Panc1 (cell line): ENCODE measurements at regions not wholly inside any gene's neighbourhood (a gene's known extent, or its start where the extent isn't known, plus 50 kb on each side); places are given as distances from the start of the nearest gene placed in this dataset.

Experiments
- ATAC-seq: fragments of 200-7000 bp; cut with Tn5 transposase; 2 replicates; pipeline ENCODE4 v1.9.1; 2020; ENCODE audit warnings: mild to moderate bottlenecking, moderate library complexity
- BruUV-seq: library from RNA; stranded (reverse); fragments of 400-500 nt; replicated peaks from 2 replicates; lab custom pipeline; 2021; lab: Mats Ljungman, UMichigan
- CTCF ChIA-PET: fragments of 300-600 bp; sonication (Branson Sonifier 250); formaldehyde crosslinking; loops from one replicate; lab custom pipeline; 2022; ENCODE audit warnings: antibody characterized with exemption; lab: Charles Lee
- POLR2A ChIA-PET: fragments of 300-600 bp; sonication (Branson Sonifier 250); formaldehyde crosslinking; loops from one replicate; lab custom pipeline; 2022; ENCODE audit warnings: antibody characterized with exemption; lab: Charles Lee
- DNase-seq: peaks from one replicate; pipeline ENCODE4 v3.0.0-alpha.2; 2010; ENCODE audit warnings: low read depth, low spot score
- H3K27ac ChIP-seq: 2 replicates; pipeline ENCODE4 v1.5.1; 2011; ENCODE audit warnings: mild to moderate bottlenecking, low read length, inconsistent platforms
- H3K27me3 ChIP-seq: fragments of 200-500 bp; sonication (Bioruptor generic); 2 replicates; pipeline ENCODE4 v1.6.0; 2014; ENCODE audit warnings: low read length, inconsistent platforms; ENCODE audit not compliant: control insufficient read depth, insufficient read depth
- H3K36me3 ChIP-seq: fragments of 200-500 bp; sonication (Bioruptor generic); 2 replicates; pipeline ENCODE4 v1.5.1; 2014; ENCODE audit warnings: inconsistent platforms, mild to moderate bottlenecking, low read length, moderate library complexity; ENCODE audit not compliant: control insufficient read depth, insufficient read depth
- H3K4me1 ChIP-seq: 2 replicates; pipeline ENCODE4 v1.5.1; 2011; ENCODE audit warnings: inconsistent platforms, mild to moderate bottlenecking, low read length, moderate library complexity; ENCODE audit not compliant: control insufficient read depth, insufficient read depth
- H3K4me3 ChIP-seq, 2 experiments: 2 replicates each; pipeline ENCODE4 v1.5.1; 2011 to 2012; ENCODE audit warnings: low read depth in 2 of 2, low read length in 2 of 2, mild to moderate bottlenecking in 2 of 2, inconsistent platforms in 1 of 2, moderate library complexity in 1 of 2
- H3K9me3 ChIP-seq: fragments of 200-500 bp; sonication (Bioruptor generic); 2 replicates; pipeline ENCODE4 v1.5.1; 2014; ENCODE audit warnings: low read depth, mild to moderate bottlenecking, inconsistent platforms, low read length, moderate library complexity; ENCODE audit not compliant: control insufficient read depth, insufficient read depth
- CTCF ChIP-seq: fragments of 450-650 bp; IDR thresholded peaks from 2 replicates; pipeline ENCODE4 v1.5.1; 2017; ENCODE audit warnings: mild to moderate bottlenecking
- POLR2AphosphoS5 ChIP-seq: IDR thresholded peaks from 2 replicates; pipeline ENCODE4 v1.6.1; 2012; ENCODE audit warnings: mild to moderate bottlenecking, low read depth, low read length, moderate library complexity
- REST ChIP-seq, 2 experiments: IDR thresholded peaks; 2 replicates each; pipeline ENCODE4 v1.6.1; 2011 to 2012; ENCODE audit warnings: low read depth in 2 of 2, control low read depth in 1 of 2, low read length in 1 of 2, mild to moderate bottlenecking in 1 of 2, moderate library complexity in 1 of 2; ENCODE audit not compliant: insufficient read depth in 1 of 2
- SIN3A ChIP-seq: IDR thresholded peaks from 2 replicates; pipeline ENCODE4 v1.6.1; 2012; ENCODE audit warnings: low read depth, mild to moderate bottlenecking, low read length, moderate library complexity, borderline replicate concordance; ENCODE audit not compliant: insufficient read depth
- TCF7L2 ChIP-seq: IDR thresholded peaks from 2 replicates; pipeline ENCODE4 v1.6.1; 2011; ENCODE audit warnings: mild to moderate bottlenecking, low read depth, low read length, inconsistent platforms
- in situ Hi-C: cut with HindIII; loops from 2 replicates; pipeline ENCODE4 v1.10.0; 2016; ENCODE audit warnings: low sequenced_read_pairs, low pct_unique_long_range_greater_than_20kb
- intact Hi-C: fragments of 100-400 bp; cut with micrococcal nuclease; formaldehyde crosslinking; loops from one replicate; pipeline ENCODE4 v1.10.0; 2022; ENCODE audit not compliant: unreplicated experiment

GRCh38 chr10:3548076-3548475 is 236.9 kb downstream of the KLF6 start:
- in situ Hi-C loops (no loop called here), intact Hi-C loops (no loop called here)
- no TSS peak for BruUV-seq
- DNase-seq (no peak), ATAC-seq (no peak)
- H3K4me3 ChIP-seq, result no peak overlapping the region
- no peaks in the 10 kb centered on the region for H3K9me3 ChIP-seq
- no peaks in the 10 kb centered on the region for H3K36me3 ChIP-seq
- TF ChIP-seq POLR2AphosphoS5 (no peak), CTCF (no peak), TCF7L2 (no peak), REST (IDR thresholded peaks at IDR 0.05; ENCODE audit: insufficient read depth in 1 of 2, low read depth in 2 of 2, low read length in 1 of 2) (no peak), SIN3A (no peak)
- H3K27ac ChIP-seq, result no peak overlapping the region
- no peaks in the 10 kb centered on the region for H3K27me3 ChIP-seq
- no peaks in the 10 kb centered on the region for H3K4me1 ChIP-seq
- ChIA-PET CTCF (no interaction called here), POLR2A (no interaction called here)

GRCh38 chr10:3544561-3544960 is 240.4 kb downstream of the KLF6 start:
- Histone ChIP-seq H3K4me1 (no peaks in the 10 kb centered on the region), H3K27ac (no peak overlapping the region), H3K36me3 (no peaks in the 10 kb centered on the region), H3K4me3 (no peak overlapping the region), H3K27me3 (no peaks in the 10 kb centered on the region), H3K9me3 (no peaks in the 10 kb centered on the region)
- no peak for TF ChIP-seq TCF7L2
- in situ Hi-C loops (no loop called here), intact Hi-C loops (no loop called here)
- DNase-seq (no peak), ATAC-seq (no peak)
- ChIA-PET CTCF (no interaction called here), POLR2A (no interaction called here)
- BruUV-seq, result no TSS peak

- no peak for DNase-seq
Observed at GRCh38 chr10:3542185-3542611, 242.8 kb downstream of the KLF6 start.

More at GRCh38 chr10:3542185-3542611, 242.8 kb downstream of the KLF6 start:
- TF ChIP-seq REST (IDR thresholded peaks at IDR 0.05; ENCODE audit: insufficient read depth in 1 of 2, low read depth in 2 of 2, low read length in 1 of 2) (no peak), CTCF (no peak), TCF7L2 (no peak), POLR2AphosphoS5 (no peak), SIN3A (no peak)
- Histone ChIP-seq H3K9me3 (no peaks in the 10 kb centered on the region), H3K27ac (no peak overlapping the region), H3K36me3 (no peaks in the 10 kb centered on the region), H3K4me1 (no peaks in the 10 kb centered on the region; the same call in 1 of the 2 replicates), H3K27me3 (no peaks in the 10 kb centered on the region), H3K4me3 (no peak overlapping the region)
- POLR2A ChIA-PET, result no interaction called here
- CTCF ChIA-PET, result no interaction called here
- no TSS peak for BruUV-seq
- intact Hi-C loops, result no loop called here
- no peak for ATAC-seq
- in situ Hi-C loops, result no loop called here
